Tibial nerve (tissue), 4 donors: ENCODE measurements at regions not wholly inside any gene's neighbourhood (a gene's known extent, or its start where the extent isn't known, plus 50 kb on each side); places are given as distances from the start of the nearest gene placed in this dataset.

Experiments used
- DNase-seq, 2 donors: peaks; one replicate each; pipeline ENCODE4 v3.0.0-alpha.2; 2019; ENCODE audit warnings: low spot score in 2 of 2
- H3K27ac ChIP-seq, 4 donors: fragments of 200-600 bp; sonication (generic) in 3 of 4; one replicate each; pipeline ENCODE4 v1.5.1; 2017 to 2019; ENCODE audit warnings: mild to moderate bottlenecking in 1 of 4
- H3K27me3 ChIP-seq, 2 donors: fragments of 200-600 bp; sonication (generic) in 1 of 2; one replicate each; pipeline versions ENCODE4 v1.5.1 to v1.6.0; 2017 to 2019
- H3K36me3 ChIP-seq, 3 donors: fragments of 200-600 bp; sonication (generic); one replicate each; pipeline ENCODE4 v1.5.1; 2018 to 2019
- H3K4me1 ChIP-seq, 4 donors: fragments of 200-600 bp; sonication (generic) in 3 of 4; one replicate each; pipeline ENCODE4 v1.5.1; 2017 to 2019
- H3K4me3 ChIP-seq, 4 donors: fragments of 200-600 bp; sonication (generic) in 3 of 4; one replicate each; pipeline ENCODE4 v1.5.1; 2017 to 2019; ENCODE audit warnings: mild to moderate bottlenecking in 1 of 4, moderate library complexity in 1 of 4
- H3K9me3 ChIP-seq, 4 donors: fragments of 200-600 bp; sonication (generic) in 3 of 4; one replicate each; pipeline ENCODE4 v1.5.1; 2017 to 2019
- EP300 ChIP-seq, 2 donors: sonication (generic); formaldehyde crosslinking; IDR thresholded peaks; one replicate each; pipeline ENCODE4 v1.6.1; 2017; ENCODE audit warnings: antibody characterized with exemption in 2 of 2, mild to moderate bottlenecking in 1 of 2
- POLR2A ChIP-seq, 2 donors: fragments of 450-650 bp; IDR thresholded peaks; one replicate each; pipeline ENCODE4 v1.6.1; 2017; ENCODE audit warnings: antibody characterized with exemption in 2 of 2, mild to moderate bottlenecking in 2 of 2, moderate library complexity in 2 of 2
- WGBS, 2 donors: methylation state at CpG; one replicate each; pipeline ENCODE4 v1.1.5; 2018; 5-methylcytosine and 5-hydroxymethylcytosine counted together
- TF ChIP-seq, protein P1 (sequence below), 5 experiments: fragments of 200-600 bp in 3 of 5; fragments of 450-650 bp in 2 of 5; sonication (generic) in 3 of 5; IDR thresholded peaks; one replicate each; pipeline ENCODE4 v1.5.1; 2016 to 2019; ENCODE audit warnings: antibody characterized with exemption in 5 of 5, mild to moderate bottlenecking in 3 of 5, moderate library complexity in 2 of 5

DNA sequence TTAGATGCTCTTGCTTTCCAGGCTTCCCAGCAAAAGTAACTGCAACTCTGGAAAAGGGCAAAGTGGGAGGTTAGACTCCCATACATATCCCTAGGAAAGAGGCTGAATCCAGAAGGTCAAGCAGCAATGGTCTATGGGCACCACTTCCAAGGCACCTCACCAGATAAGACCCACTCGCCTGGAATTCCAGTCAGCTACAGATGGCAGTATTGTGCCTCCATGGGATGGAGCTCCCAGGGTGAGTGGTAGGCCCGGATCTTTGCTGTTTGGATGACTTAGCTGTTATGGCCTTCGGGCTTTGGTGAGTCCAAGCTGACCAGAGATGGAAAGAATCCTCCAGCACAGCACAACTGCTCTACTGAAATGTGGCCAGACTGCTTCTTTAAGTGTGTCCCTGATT is 688.0 kb downstream of the PCDH19 start:
- WGBS, 2 donors: 74% methylated on average over 3 of the region's 3 CpGs; no CpG with 5 or more reads in 1 of the 2 donors
- H3K27me3 ChIP-seq: no peaks in the 10 kb centered on the region
- no peak for TF ChIP-seq POLR2A (IDR thresholded peaks at IDR 0.05)
- no peaks in the 10 kb centered on the region for H3K4me1 ChIP-seq
- no peak overlapping the region for H3K27ac ChIP-seq
- H3K36me3 ChIP-seq: no peaks in the 10 kb centered on the region
- peaks cover 0 to 5% (median 0%) of the 10 kb centered on the region in 4 donors for H3K9me3 ChIP-seq
- H3K4me3 ChIP-seq: no peak overlapping the region
- no peak for DNase-seq

DNA sequence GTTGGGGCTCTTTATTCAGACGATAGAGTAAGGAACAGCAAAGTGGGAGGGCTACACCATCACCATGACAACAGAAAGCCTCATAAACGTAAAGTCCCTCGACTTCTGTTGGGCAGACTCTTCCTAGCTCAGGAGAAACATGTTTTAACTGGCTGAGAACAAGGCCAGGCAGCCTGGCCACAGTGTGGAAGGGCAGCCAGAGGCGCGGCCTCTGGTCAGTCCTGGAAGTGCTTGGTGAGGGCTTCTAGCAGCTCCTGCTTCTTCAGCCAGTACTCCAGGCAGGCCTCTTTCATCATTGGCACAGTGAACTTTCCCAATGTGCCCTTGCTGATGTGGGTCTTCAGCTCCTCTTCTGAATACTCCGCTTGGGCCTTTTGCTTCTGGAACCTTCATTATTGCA is 690.9 kb downstream of the PCDH19 start:
- Histone ChIP-seq H3K36me3 (no peaks in the 10 kb centered on the region), H3K27ac (no peak overlapping the region), H3K4me1 (no peaks in the 10 kb centered on the region), H3K4me3 (no peak overlapping the region), H3K27me3 (no peaks in the 10 kb centered on the region), H3K9me3 (peaks cover 0 to 5% (median 0%) of the 10 kb centered on the region in 4 donors)
- WGBS, 2 donors: 74 to 83% methylated on average over 6 of the region's 6 CpGs
- DNase-seq: no peak
- TF ChIP-seq, protein P1, sequence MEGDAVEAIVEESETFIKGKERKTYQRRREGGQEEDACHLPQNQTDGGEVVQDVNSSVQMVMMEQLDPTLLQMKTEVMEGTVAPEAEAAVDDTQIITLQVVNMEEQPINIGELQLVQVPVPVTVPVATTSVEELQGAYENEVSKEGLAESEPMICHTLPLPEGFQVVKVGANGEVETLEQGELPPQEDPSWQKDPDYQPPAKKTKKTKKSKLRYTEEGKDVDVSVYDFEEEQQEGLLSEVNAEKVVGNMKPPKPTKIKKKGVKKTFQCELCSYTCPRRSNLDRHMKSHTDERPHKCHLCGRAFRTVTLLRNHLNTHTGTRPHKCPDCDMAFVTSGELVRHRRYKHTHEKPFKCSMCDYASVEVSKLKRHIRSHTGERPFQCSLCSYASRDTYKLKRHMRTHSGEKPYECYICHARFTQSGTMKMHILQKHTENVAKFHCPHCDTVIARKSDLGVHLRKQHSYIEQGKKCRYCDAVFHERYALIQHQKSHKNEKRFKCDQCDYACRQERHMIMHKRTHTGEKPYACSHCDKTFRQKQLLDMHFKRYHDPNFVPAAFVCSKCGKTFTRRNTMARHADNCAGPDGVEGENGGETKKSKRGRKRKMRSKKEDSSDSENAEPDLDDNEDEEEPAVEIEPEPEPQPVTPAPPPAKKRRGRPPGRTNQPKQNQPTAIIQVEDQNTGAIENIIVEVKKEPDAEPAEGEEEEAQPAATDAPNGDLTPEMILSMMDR (IDR thresholded peaks at IDR 0.05): no peak
- TF ChIP-seq EP300 (IDR thresholded peaks at IDR 0.05) (no peak), POLR2A (IDR thresholded peaks at IDR 0.05) (no peak)

DNA sequence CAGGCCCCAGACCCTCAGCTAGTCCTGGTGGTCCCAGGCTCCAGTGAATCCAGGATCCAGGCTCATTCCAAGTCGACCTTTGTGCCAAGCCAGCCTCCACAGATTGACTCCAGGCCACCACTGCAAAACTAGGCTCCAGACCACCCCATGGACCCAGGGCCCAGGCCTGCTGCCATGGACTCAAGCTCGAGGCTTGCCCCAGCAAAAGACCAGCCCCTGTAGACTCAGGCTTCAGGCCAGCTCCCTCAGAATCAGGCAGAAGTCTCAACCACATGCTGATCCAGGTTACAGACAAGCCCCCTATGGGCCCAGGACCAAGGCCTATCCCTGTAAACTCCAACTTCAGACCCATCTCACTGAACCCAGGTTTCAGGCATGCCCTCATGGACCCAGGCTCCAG is 692.4 kb downstream of the PCDH19 start:
- Histone ChIP-seq H3K27ac (no peak overlapping the region), H3K4me1 (no peaks in the 10 kb centered on the region), H3K9me3 (peaks cover 0 to 5% (median 0%) of the 10 kb centered on the region in 4 donors), H3K4me3 (no peak overlapping the region), H3K27me3 (no peaks in the 10 kb centered on the region), H3K36me3 (no peaks in the 10 kb centered on the region)
- no peak for DNase-seq
- WGBS, 2 donors: 50% methylated on average over 1 of the region's 2 CpGs; no CpG with 5 or more reads in 1 of the 2 donors
- TF ChIP-seq EP300 (IDR thresholded peaks at IDR 0.05) (no peak), POLR2A (IDR thresholded peaks at IDR 0.05) (no peak)
- TF ChIP-seq, protein P1 (IDR thresholded peaks at IDR 0.05): no peak

DNA sequence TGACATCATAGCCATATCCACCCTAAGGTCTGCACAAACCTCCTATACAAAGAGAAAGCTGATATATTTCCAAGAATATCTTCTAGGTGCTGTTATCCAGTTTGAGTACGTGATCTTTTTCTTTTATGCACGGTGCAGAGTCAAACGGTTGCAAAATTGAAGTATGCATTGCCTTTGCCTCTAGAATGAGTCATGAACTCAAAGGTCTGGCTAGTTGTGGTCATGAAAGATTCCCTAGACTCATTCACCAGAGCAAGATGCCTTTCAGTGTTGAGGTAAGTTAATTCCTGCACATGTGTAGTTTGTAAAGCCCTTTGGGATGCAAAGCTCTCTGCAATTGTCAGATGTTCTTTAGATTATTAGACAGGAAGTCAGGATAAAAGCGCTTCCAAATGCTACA is 704.4 kb downstream of the PCDH19 start:
- WGBS, 2 donors: 49 to 57% methylated on average over 4 of the region's 4 CpGs
- Histone ChIP-seq H3K4me1 (no peaks in the 10 kb centered on the region), H3K9me3 (no peaks in the 10 kb centered on the region), H3K27me3 (no peaks in the 10 kb centered on the region), H3K27ac (no peak overlapping the region), H3K4me3 (no peak overlapping the region), H3K36me3 (no peaks in the 10 kb centered on the region)
- no peak for TF ChIP-seq POLR2A (IDR thresholded peaks at IDR 0.05)
- TF ChIP-seq, protein P1 (IDR thresholded peaks at IDR 0.05): no peak
- no peak for TF ChIP-seq EP300 (IDR thresholded peaks at IDR 0.05)
- no peak for DNase-seq

DNA sequence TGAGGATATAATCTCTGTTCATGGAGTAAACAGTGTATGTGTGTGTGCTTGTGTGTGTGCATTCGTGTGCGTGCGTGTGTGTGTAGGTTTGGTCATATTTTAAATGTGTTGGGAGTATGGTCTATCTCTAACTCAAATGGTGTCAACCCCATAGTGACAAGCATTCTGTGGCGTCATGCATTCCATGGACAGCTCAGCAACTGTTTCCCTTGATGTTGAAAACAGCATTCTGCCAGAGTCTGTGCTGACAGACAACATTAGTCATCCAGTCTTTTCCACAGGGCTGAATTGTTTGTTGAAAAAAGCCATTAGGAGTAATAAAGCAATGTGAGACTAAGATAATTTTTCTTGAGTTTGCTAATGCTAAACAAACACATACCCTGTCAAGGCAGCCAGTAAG is 706.6 kb downstream of the PCDH19 start:
- Histone ChIP-seq H3K36me3 (no peaks in the 10 kb centered on the region), H3K4me3 (no peak overlapping the region), H3K27ac (no peak overlapping the region), H3K27me3 (no peaks in the 10 kb centered on the region), H3K9me3 (no peaks in the 10 kb centered on the region), H3K4me1 (no peaks in the 10 kb centered on the region)
- no peak for TF ChIP-seq POLR2A (IDR thresholded peaks at IDR 0.05)
- TF ChIP-seq EP300 (IDR thresholded peaks at IDR 0.05): no peak
- TF ChIP-seq, protein P1 (IDR thresholded peaks at IDR 0.05): no peak
- no peak for DNase-seq
- WGBS, 2 donors: 77 to 88% methylated on average over 4 of the region's 4 CpGs

DNA sequence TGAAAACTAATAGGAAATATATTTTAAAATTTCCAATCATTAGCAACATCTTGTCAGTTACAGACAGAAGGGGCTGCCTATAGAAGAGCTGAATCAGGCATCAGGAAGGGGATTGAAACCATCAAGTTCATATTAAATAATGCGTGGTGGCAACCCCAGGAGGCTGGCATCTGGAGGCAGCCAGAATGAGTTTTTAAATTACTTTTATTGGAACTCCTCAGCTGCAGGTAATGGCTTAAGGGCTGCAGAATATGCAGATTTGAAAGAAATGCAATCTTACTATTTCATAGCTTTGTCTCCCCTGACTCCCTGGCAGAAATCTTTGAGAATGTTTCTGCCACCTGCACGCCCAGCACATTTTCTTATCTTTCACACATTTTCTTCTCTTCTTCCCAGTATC is 711.6 kb downstream of the PCDH19 start:
- WGBS, 2 donors: 58 to 92% methylated on average over 2 of the region's 2 CpGs
- no peaks in the 10 kb centered on the region for H3K36me3 ChIP-seq
- H3K9me3 ChIP-seq: no peaks in the 10 kb centered on the region
- H3K4me3 ChIP-seq: no peak overlapping the region
- TF ChIP-seq POLR2A (IDR thresholded peaks at IDR 0.05): no peak
- TF ChIP-seq, protein P1 (IDR thresholded peaks at IDR 0.05): no peak
- no peaks in the 10 kb centered on the region for H3K4me1 ChIP-seq
- H3K27ac ChIP-seq: no peak overlapping the region
- H3K27me3 ChIP-seq: no peaks in the 10 kb centered on the region
- no peak for DNase-seq
